HL-60 (cell line): ENCODE measurements at regions not wholly inside any gene's neighbourhood (a gene's known extent, or its start where the extent isn't known, plus 50 kb on each side); places are given as distances from the start of the nearest gene placed in this dataset.

Experiments used
- DNase-seq, 2 experiments: peaks; one replicate each; pipeline ENCODE4 v3.0.0-alpha.2; 2010 to 2020; ENCODE audit warnings: low read depth in 1 of 2, low spot score in 1 of 2
- H3K27ac ChIP-seq: fragments of 250-450 bp; sonication (Bioruptor Pico); replicated peaks from 2 replicates; pipeline ENCODE4 v1.5.1; 2020; ENCODE audit warnings: mild to moderate bottlenecking, moderate library complexity
- H3K27me3 ChIP-seq: fragments of 250-450 bp; sonication (Bioruptor Pico); 2 replicates; pipeline ENCODE4 v1.5.1; 2021; ENCODE audit warnings: mild to moderate bottlenecking, moderate library complexity; ENCODE audit not compliant: insufficient read depth, poor library complexity, severe bottlenecking
- H3K4me3 ChIP-seq: replicated peaks from 2 replicates; pipeline ENCODE4 v1.5.1; 2011; ENCODE audit warnings: mild to moderate bottlenecking, control low read depth, low read length; ENCODE audit not compliant: insufficient read depth
- CTCF ChIP-seq: IDR thresholded peaks from one replicate; pipeline ENCODE4 v1.5.1; 2011; ENCODE audit warnings: low read length, control low read depth, inconsistent platforms; ENCODE audit not compliant: insufficient read depth
- GABPA ChIP-seq: IDR thresholded peaks from 2 replicates; pipeline ENCODE4 v1.6.1; 2012; ENCODE audit warnings: low read depth
- POLR2AphosphoS5 ChIP-seq: IDR thresholded peaks from 2 replicates; pipeline ENCODE4 v1.6.1; 2012; ENCODE audit warnings: low read depth
- REST ChIP-seq: IDR thresholded peaks from 2 replicates; pipeline ENCODE4 v1.6.1; 2012; ENCODE audit warnings: low read depth; ENCODE audit not compliant: insufficient replicate concordance
- SPI1 ChIP-seq: IDR thresholded peaks from 2 replicates; pipeline ENCODE4 v1.6.1; 2012; ENCODE audit warnings: low read depth, mild to moderate bottlenecking, borderline replicate concordance

GRCh38 chr11:70540196-70540595 is 141.9 kb downstream of the CTTN start:
- Histone ChIP-seq H3K27ac (no peak overlapping the region), H3K4me3 (no peak overlapping the region), H3K27me3 (no peaks in the 10 kb centered on the region)
- TF ChIP-seq GABPA (no peak), POLR2AphosphoS5 (no peak), SPI1 (no peak), CTCF (no peak), REST (no peak)
- DNase-seq: no peak

- DNase-seq: no peak
- H3K27me3 ChIP-seq: no peaks in the 10 kb centered on the region
- no peak overlapping the region for H3K27ac ChIP-seq
- H3K4me3 ChIP-seq: no peak overlapping the region
- TF ChIP-seq GABPA (no peak), REST (no peak), SPI1 (no peak), POLR2AphosphoS5 (no peak)
These were observed 142.8 kb downstream of the CTTN start for GRCh38 chr11:70541176-70541575.

GRCh38 chr11:70541699-70542098 is 143.4 kb downstream of the CTTN start:
- no peak for DNase-seq

More at GRCh38 chr11:70541699-70542098, 143.4 kb downstream of the CTTN start:
- no peak overlapping the region for H3K4me3 ChIP-seq
- no peak for TF ChIP-seq SPI1
- TF ChIP-seq CTCF: no peak
- no peak for TF ChIP-seq POLR2AphosphoS5
- no peak for TF ChIP-seq REST
- no peak for TF ChIP-seq GABPA
- no peaks in the 10 kb centered on the region for H3K27me3 ChIP-seq
- no peak overlapping the region for H3K27ac ChIP-seq
